ENCODE measurements at regions not wholly inside any gene's neighbourhood (a gene's known extent, or its start where the extent isn't known, plus 50 kb on each side); places are given as distances from the start of the nearest gene placed in this dataset.

GRCh38 chr7:108818742-108819141, 249.1 kb downstream of the DNAJB9 start:
- TF ChIP-seq POLR2A (IDR thresholded peaks at IDR 0.05; ENCODE audit: low read depth, low read length) (no peak), SPI1 (IDR thresholded peaks at IDR 0.05; ENCODE audit: low read depth, low read length) (no peak), POLR2AphosphoS5 (IDR thresholded peaks at IDR 0.05; ENCODE audit: low read depth, low read length) (no peak), TAF1 (IDR thresholded peaks at IDR 0.05; ENCODE audit: low read depth, low read length) (no peak), PAX5 (IDR thresholded peaks at IDR 0.05; ENCODE audit: insufficient read depth, low read length, severe bottlenecking) (no peak)

All from GM12891 (cell line).